ENCODE measurements at regions not wholly inside any gene's neighbourhood (a gene's known extent, or its start where the extent isn't known, plus 50 kb on each side); places are given as distances from the start of the nearest gene placed in this dataset.

GRCh38 chr4:71268166-71268565, 70.7 kb upstream of the SLC4A4 start:
- CTCF ChIA-PET, result interaction anchor here (0.6 kb wide), 1 partner anchor 136 kb away, joined by 3 read pairs; no protein-coding TSS in a partner anchor
- no peak for TF ChIP-seq CTCF (conservative IDR thresholded peaks at IDR 0.05; ENCODE audit: low read depth)
- no peak overlapping the region for H3K27ac ChIP-seq
- POLR2A ChIA-PET (ENCODE audit: low non-redundant PET), result no interaction called here
- no peak for DNase-seq (ENCODE audit: low spot score)

GRCh38 chr4:71269233-71269632, 69.6 kb upstream of the SLC4A4 start:
- DNase-seq (ENCODE audit: low spot score), result no peak
- TF ChIP-seq CTCF (conservative IDR thresholded peaks at IDR 0.05; ENCODE audit: low read depth), result no peak
- ChIA-PET CTCF (no interaction called here), POLR2A (ENCODE audit: low non-redundant PET) (no interaction called here)
- H3K27ac ChIP-seq, result no peak overlapping the region

- DNase-seq (ENCODE audit: low spot score), result no peak
- ChIA-PET CTCF (interaction anchor here (0.6 to 0.7 kb wide), 3 partner anchors 18 to 435 kb away, joined by 3 read pairs; no protein-coding TSS in a partner anchor), POLR2A (ENCODE audit: low non-redundant PET) (no interaction called here)
- no peak for TF ChIP-seq CTCF (conservative IDR thresholded peaks at IDR 0.05; ENCODE audit: low read depth)
- H3K27ac ChIP-seq, result no peak overlapping the region
These were observed 67.9 kb upstream of the SLC4A4 start for GRCh38 chr4:71270901-71271300.

- ChIA-PET CTCF (no interaction called here), POLR2A (ENCODE audit: low non-redundant PET) (no interaction called here)
- TF ChIP-seq CTCF (conservative IDR thresholded peaks at IDR 0.05; ENCODE audit: low read depth), result no peak
These were observed 65.8 kb upstream of the SLC4A4 start for GRCh38 chr4:71272976-71273375.

GRCh38 chr4:71275004-71275403, 63.8 kb upstream of the SLC4A4 start:
- POLR2A ChIA-PET (ENCODE audit: low non-redundant PET), result no interaction called here
- no peak for DNase-seq (ENCODE audit: low spot score)
- H3K27ac ChIP-seq, result no peak overlapping the region
- CTCF ChIA-PET, result no interaction called here
- TF ChIP-seq CTCF (conservative IDR thresholded peaks at IDR 0.05; ENCODE audit: low read depth), result no peak

More at GRCh38 chr4:71272976-71273375, 65.8 kb upstream of the SLC4A4 start:
- no peak overlapping the region for H3K27ac ChIP-seq
- no peak for DNase-seq (ENCODE audit: low spot score)

- TF ChIP-seq CTCF (conservative IDR thresholded peaks at IDR 0.05; ENCODE audit: low read depth), result no peak
- no peak overlapping the region for H3K27ac ChIP-seq
- ChIA-PET CTCF (interaction anchor here (0.6 kb wide), 1 partner anchor 401 kb away, joined by 3 read pairs; no protein-coding TSS in a partner anchor), POLR2A (ENCODE audit: low non-redundant PET) (no interaction called here)
- no peak for DNase-seq (ENCODE audit: low spot score)
These were observed 63.2 kb upstream of the SLC4A4 start for GRCh38 chr4:71275570-71275969.

- ChIA-PET CTCF (no interaction called here), POLR2A (ENCODE audit: low non-redundant PET) (no interaction called here)
- TF ChIP-seq CTCF (conservative IDR thresholded peaks at IDR 0.05; ENCODE audit: low read depth), result no peak
- no peak for DNase-seq (ENCODE audit: low spot score)
- H3K27ac ChIP-seq, result no peak overlapping the region
These were observed 61.5 kb upstream of the SLC4A4 start for GRCh38 chr4:71277353-71277752.
